KOPT-K1 (cell line): ENCODE measurements at regions not wholly inside any gene's neighbourhood (a gene's known extent, or its start where the extent isn't known, plus 50 kb on each side); places are given as distances from the start of the nearest gene placed in this dataset.
"Not testable (repeated sequence)": the region's sequence is repeated elsewhere in the genome, so short reads cannot be mapped to it uniquely, and the experiment has no call there.

ENCODE experiments used
- H3K27ac ChIP-seq: fragments of 200-600 bp; sonication (generic); 2 replicates; pipeline ENCODE4 v1.5.1; 2016; ENCODE audit warnings: antibody characterized with exemption, mild to moderate bottlenecking, low read depth, low read length; ENCODE audit not compliant: poor library complexity, severe bottlenecking
- H3K36me3 ChIP-seq: fragments of 200-600 bp; sonication (generic); 2 replicates; pipeline ENCODE4 v1.5.1; 2017; ENCODE audit warnings: antibody characterized with exemption, mild to moderate bottlenecking, low read length, moderate library complexity; ENCODE audit not compliant: insufficient read depth
- H3K9me3 ChIP-seq: fragments of 200-600 bp; sonication (generic); 2 replicates; pipeline ENCODE4 v1.5.1; 2017; ENCODE audit warnings: antibody characterized with exemption, low read length, mild to moderate bottlenecking; ENCODE audit not compliant: insufficient read depth, poor library complexity, severe bottlenecking

DNA sequence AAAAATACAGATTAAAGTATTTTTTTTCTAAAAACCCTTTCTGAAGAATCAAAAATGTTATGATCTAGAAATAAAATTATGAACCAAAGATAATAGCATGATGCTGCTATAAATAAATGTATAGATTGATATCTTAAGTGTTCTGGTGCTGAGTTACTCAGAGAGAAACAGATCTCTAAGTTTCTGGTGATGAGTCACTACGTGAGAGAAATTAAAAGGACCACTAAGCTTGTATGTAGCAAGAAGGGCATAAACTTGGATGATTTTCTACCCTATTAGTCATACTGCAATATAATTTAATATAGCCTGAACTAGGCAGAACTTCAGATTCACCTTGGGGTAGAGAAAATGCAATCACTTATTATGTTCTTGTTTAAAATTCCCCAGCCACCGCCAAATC, 514.8 kb downstream of the AMY1C start:
- no peaks in the 10 kb centered on the region for H3K9me3 ChIP-seq

DNA sequence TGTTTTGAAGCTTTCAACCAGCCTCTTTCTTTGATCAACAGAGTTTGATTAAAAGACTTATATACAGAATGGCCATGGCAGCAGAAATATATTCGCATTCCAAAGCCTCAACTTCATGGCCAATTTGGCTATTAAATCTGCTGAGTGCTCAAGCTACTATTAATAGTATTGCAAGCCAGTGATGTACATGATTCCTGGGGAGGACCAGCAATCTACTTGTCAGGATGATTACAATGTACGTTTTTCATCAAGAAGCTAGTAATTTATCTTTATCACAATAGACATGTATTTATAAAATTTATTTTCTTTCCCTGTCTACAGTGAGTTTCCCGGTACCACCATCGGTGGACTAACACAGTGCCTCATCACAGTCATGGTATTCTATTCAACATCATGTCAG, 515.5 kb downstream of the AMY1C start:
- H3K9me3 ChIP-seq, result no peaks in the 10 kb centered on the region
- no peaks in the 10 kb centered on the region for H3K36me3 ChIP-seq
- H3K27ac ChIP-seq, result no peak overlapping the region

More for the DNA sequence above, 514.8 kb downstream of the AMY1C start:
- no peaks in the 10 kb centered on the region for H3K36me3 ChIP-seq
- H3K27ac ChIP-seq, result no peak overlapping the region

DNA sequence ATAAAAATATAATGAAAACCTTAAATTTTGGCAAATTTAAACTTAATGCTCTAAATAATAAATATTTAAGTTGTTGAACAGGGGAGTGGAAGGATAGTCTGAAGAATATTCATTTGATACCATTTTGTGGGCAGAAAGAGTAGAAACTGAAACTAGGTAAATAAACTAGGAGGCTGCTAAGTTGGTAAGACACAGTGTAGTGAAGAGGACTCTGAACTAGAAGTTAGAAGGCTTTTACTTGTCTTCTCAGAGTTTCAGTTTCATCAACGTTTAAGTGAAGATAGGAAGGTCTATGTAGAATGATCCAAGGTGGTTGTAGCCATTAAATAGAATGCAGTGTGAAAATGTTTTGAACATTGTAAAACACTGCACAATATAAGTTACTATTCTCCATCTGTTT, 516.9 kb downstream of the AMY1C start:
- no peak overlapping the region for H3K27ac ChIP-seq
- no peaks in the 10 kb centered on the region for H3K36me3 ChIP-seq
- no peaks in the 10 kb centered on the region for H3K9me3 ChIP-seq

DNA sequence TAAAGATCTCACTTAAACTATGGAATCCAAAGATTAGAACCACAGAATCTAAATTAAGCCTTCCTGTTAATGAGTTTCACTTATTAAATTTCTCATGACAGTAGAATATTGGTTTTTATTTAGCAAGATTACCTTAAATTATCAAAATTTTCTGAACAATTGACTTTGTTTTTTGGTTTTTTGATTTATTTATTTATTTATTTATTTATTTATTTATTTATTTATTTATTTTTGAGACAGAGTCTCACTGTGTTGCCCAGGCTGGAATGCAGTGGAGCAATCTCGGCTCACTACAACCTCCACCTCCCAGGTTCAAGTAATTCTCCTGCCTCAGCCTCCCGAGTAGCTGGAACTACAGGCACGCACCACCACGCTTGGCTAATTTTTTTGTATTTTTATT, 538.6 kb downstream of the AMY1C start:
- not testable (repeated sequence) for H3K9me3 ChIP-seq, H3K27ac ChIP-seq, H3K36me3 ChIP-seq

DNA sequence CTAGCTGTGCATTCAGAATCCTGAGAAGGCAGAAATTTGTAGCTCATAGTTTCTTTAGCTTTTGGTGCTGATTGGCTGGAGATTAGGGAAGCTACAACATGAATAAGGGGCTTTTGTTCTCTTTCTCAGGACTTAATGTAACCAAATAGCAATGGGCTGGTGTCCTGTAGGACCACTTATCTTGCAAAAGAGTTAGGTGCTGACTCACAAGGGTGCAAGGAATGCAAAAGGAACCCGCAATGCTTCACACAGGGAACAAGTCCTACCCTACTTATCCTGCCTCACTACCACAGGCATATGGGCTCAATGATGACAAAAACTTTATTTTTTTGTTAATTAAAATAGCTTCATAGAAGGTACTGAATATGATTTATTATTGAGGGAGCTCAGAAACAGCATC, 541.5 kb downstream of the AMY1C start:
- Histone ChIP-seq H3K27ac (no peak overlapping the region), H3K36me3 (no peaks in the 10 kb centered on the region), H3K9me3 (no peaks in the 10 kb centered on the region)

DNA sequence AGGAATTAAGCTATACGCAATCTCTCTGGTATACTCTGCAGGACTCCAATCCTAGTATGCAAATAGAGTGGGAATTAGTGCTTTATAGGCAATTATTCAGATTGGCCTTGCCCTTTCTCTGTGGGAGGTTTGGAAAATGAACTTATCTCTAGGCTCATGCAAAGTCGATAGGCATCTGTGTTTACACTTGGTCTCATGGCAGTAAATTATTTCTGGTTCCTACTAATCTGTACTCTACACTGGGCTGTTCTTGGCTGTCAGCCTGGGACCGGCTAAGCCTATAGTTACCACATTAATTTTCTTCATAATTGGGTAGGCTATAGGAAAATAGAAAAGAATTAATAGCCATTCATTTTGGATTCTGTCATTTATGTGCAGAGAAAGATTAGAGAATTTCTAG, 544.6 kb downstream of the AMY1C start:
- Histone ChIP-seq H3K9me3 (no peaks in the 10 kb centered on the region), H3K27ac (no peak overlapping the region), H3K36me3 (no peaks in the 10 kb centered on the region)

DNA sequence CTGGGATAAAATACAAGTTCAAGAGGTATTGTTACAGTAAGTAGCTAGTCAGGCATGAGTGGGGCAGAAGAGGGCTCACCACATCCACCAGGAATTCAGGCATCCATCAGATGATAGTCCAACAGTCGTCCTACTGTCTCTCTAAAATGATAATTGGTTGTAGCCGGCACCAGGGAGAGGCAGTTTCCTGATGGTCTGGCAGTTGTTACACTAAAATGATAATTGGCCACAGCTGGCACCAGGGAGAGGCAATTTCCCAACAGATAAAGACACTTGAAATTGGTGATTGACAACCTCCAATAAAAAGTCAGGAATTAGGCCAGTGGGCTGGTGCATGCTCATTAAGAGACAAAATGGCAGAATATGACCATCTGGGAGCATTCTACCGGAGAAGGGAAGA, 545.8 kb downstream of the AMY1C start:
- H3K36me3 ChIP-seq, result no peaks in the 10 kb centered on the region
- no peaks in the 10 kb centered on the region for H3K9me3 ChIP-seq

DNA sequence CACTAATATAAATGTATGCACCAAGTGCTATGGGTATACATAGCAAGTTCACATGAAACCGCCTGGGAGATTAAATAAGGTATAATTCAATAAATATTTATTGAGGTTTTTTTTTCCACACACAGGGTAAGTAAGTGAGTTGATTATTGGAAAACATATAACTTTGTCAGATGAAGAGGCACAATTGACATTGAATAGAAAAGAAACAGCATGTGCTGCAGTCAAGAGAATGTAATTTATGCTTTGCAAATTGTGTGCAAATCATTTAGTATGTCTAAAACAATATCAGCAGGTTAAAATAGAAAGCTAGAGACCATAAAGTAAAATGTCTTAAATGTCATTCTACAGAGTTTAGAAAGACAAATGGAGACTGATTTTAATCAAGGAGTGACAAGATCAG, 560.0 kb downstream of the AMY1C start:
- Histone ChIP-seq H3K9me3 (no peaks in the 10 kb centered on the region), H3K27ac (no peak overlapping the region), H3K36me3 (no peaks in the 10 kb centered on the region)

More for the DNA sequence above, 545.8 kb downstream of the AMY1C start:
- no peak overlapping the region for H3K27ac ChIP-seq

DNA sequence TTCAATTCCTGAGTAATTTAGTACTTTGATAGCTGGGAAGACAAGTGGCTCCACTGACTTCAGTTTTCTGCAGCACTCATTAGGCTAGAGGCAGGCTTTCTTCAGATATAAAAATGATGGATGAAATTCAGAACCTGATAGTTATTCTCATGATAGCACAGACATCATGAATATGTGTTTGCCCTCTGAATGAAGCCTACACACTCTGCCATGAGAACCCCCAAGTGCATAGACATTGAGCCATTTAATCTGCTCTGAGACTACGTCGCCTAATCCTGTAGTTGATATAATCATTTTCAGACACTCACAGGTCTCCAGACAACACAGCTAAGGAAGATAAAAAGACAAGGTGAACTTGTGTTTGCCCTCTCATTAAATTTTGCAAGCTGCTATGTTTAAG, 566.1 kb downstream of the AMY1C start:
- no peak overlapping the region for H3K27ac ChIP-seq
- H3K36me3 ChIP-seq, result no peaks in the 10 kb centered on the region
- H3K9me3 ChIP-seq, result no peaks in the 10 kb centered on the region

DNA sequence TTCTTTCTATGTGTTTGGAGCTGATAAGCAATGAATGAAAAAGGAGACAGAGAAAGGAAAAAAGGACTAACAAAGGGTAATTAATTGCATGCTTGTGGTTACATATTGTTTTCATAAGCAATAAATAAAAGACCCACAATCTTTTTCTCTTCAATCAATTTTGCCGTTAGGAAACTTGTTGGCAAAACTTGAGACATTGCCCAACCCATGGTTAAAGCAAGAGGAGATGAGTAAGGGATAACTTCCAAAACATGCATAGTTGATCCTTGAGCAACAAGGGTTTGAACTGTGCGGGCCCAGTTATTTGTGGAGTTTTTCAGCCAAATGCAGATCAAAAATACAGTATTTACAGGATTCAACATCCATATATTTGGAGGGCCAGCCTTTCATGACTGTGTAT, 572.4 kb downstream of the AMY1C start:
- Histone ChIP-seq H3K36me3 (no peaks in the 10 kb centered on the region), H3K9me3 (no peaks in the 10 kb centered on the region), H3K27ac (no peak overlapping the region)

DNA sequence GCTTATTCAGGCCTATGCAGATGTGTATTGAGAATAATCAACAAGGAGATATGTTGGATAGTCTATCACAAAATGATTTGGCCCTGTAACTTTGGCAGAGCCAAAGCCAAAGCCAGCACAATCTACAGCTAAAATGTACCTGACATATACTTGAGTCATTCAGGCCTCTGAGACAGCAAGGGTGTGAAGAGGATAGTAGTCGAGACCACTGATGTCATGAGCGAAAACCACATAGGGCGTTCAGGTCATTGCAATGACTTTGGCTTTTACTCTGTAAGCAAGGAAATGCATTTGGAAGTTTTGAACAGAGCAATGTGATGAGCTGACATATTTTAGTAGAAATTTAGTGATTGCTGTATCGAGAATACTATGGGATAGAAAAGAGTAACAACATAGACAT, 579.6 kb downstream of the AMY1C start:
- Histone ChIP-seq H3K36me3 (no peaks in the 10 kb centered on the region), H3K9me3 (no peaks in the 10 kb centered on the region), H3K27ac (no peak overlapping the region)

DNA sequence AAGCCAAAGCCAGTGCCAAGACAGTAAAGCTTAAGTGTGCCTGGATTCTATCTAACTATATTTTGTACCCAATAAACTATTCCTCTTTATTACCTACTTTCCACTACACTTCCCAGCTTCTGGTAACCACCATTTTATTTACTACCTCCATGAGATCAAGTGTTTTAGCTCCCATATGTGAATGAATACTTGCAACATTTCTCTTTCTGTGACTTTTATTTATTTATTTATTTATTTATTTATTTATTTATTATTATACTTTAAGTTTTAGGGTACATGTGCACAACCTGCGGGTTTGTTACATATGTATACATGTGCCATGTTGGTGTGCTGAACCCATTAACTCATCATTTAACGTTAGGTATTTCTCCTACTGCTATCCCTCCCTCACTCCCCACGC, 582.1 kb downstream of the AMY1C start:
- Histone ChIP-seq H3K27ac (no peak overlapping the region), H3K36me3 (no peaks in the 10 kb centered on the region), H3K9me3 (no peaks in the 10 kb centered on the region)

DNA sequence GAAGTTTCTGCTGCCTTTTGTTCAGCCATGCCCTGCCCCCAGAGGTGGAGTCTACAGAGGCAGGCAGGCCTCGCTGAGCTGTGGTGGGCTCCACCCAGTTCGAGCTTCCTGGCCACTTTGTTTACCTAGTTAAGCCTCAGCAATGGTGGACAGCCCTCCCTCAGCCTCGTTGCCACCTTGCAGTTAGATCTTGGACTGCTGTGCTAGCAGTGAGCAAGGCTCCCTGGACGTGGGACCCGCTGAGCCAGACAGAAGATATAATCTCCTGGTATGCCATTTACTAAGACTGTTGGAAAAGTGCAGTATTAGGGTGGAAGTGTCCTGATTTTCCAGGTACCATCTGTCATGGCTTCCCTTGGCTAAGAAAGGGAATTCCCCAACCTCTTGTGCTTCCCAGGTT, 588.2 kb downstream of the AMY1C start:
- H3K9me3 ChIP-seq, H3K36me3 ChIP-seq, H3K27ac ChIP-seq: not testable (repeated sequence)

DNA sequence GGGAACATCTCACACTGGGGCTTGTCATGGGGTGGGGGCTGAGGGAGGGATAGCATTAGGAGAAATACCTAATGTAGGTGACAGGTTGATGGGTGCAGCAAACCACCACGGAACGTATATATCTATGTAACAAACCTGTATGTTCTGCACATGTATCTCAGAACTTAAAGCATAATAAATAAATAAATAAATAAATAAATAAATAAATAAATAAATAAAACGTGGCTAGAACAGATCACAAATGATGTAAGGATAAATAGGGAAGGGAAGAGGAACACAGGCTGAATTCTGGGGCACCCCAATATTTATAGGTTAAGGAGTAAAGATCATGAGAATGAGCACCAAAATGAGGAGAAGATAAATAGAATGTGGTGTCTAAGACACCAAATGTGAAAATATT, 592.2 kb downstream of the AMY1C start:
- H3K9me3 ChIP-seq, result no peaks in the 10 kb centered on the region
- no peaks in the 10 kb centered on the region for H3K36me3 ChIP-seq
- H3K27ac ChIP-seq, result no peak overlapping the region

DNA sequence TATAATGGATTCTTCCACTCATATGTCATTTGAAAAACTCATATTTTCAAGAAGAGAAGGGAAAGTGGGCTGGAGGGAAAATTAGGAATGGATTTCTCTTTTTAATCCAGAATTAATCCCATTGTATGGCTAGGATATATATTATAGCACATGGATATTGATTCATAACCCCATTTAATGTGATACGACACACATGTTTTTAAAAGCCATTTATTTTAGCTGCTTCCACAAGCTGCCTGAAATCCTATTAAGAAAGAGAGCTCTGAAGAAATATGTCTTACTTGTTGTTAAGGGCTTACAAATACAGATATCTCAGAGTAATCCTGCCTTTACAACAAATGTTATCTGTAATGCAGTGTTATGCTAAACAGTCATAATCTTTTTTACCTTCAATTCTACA, 598.6 kb downstream of the AMY1C start:
- Histone ChIP-seq H3K9me3 (no peaks in the 10 kb centered on the region), H3K27ac (no peak overlapping the region), H3K36me3 (no peaks in the 10 kb centered on the region)

DNA sequence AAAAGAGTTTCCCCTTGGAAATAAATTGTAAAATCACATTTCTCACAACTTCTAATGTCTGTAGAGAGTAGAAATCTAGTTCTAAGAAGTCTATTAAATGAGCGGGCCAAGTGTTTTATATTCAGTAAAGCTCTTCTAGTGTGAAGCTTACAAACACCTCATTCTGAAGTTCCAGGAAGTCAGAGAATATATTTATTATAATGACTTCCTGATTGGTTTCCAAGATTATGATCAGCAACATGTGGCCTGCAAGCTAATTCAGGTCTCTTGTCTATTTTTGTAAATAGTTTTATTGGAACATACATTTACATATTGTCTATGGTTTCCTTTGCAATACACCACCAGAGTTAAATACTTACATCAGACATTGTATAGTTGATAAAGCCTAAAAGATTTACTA, 603.9 kb downstream of the AMY1C start:
- H3K9me3 ChIP-seq, result no peaks in the 10 kb centered on the region
- no peak overlapping the region for H3K27ac ChIP-seq
- H3K36me3 ChIP-seq, result no peaks in the 10 kb centered on the region

DNA sequence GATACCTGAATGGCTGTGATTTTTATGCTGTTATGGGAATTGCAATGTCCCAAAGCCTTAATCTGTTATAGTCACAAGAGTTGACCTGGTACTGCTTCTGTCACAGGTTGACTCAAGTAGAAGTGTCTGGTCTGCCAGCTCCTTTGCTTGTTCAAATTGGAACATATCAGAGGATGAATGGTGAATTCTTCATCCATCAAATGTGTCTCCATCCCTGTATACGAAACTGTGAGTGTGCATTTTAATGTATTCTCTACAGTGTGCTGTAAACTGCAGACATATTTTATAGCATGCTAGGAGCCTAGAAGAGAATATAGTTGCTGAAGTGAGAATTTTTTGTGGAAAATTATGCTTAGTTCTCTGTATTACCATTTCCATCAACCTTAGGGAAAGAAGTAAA, 608.4 kb downstream of the AMY1C start:
- H3K27ac ChIP-seq, result no peak overlapping the region
- H3K9me3 ChIP-seq, result no peaks in the 10 kb centered on the region
- H3K36me3 ChIP-seq, result no peaks in the 10 kb centered on the region
